ENCODE measurements at regions not wholly inside any gene's neighbourhood (a gene's known extent, or its start where the extent isn't known, plus 50 kb on each side); places are given as distances from the start of the nearest gene placed in this dataset.
"Not testable (repeated sequence)": the region's sequence is repeated elsewhere in the genome, so short reads cannot be mapped to it uniquely, and the experiment has no call there.

- no peak for DNase-seq (ENCODE audit: low read depth in 1 of 2, low spot score in 1 of 2)
- TF ChIP-seq JUND (IDR thresholded peaks at IDR 0.05; ENCODE audit: low read depth) = no peak
- in situ Hi-C loops (cut with HindIII; ENCODE audit: low pct_unique_long_range_greater_than_20kb, low sequenced_read_pairs) = no loop called here
Observed at GRCh38 chr6:137665342-137665934, 171.2 kb upstream of the OLIG3 start.

- TF ChIP-seq JUND (IDR thresholded peaks at IDR 0.05; ENCODE audit: low read depth) = no peak
- in situ Hi-C loops (cut with HindIII; ENCODE audit: low pct_unique_long_range_greater_than_20kb, low sequenced_read_pairs) = no loop called here
- no peak for DNase-seq (ENCODE audit: low read depth in 1 of 2, low spot score in 1 of 2)
Observed at GRCh38 chr6:137666202-137666774, 172.1 kb upstream of the OLIG3 start.

- in situ Hi-C loops (cut with HindIII; ENCODE audit: low pct_unique_long_range_greater_than_20kb, low sequenced_read_pairs) = no loop called here
- no peak for TF ChIP-seq JUND (IDR thresholded peaks at IDR 0.05; ENCODE audit: low read depth)
Observed at GRCh38 chr6:137673603-137674002, 179.4 kb upstream of the OLIG3 start.

GRCh38 chr6:137676888-137677287 is 182.7 kb upstream of the OLIG3 start:
- no peak for DNase-seq (ENCODE audit: low read depth in 1 of 2, low spot score in 1 of 2)
- in situ Hi-C loops (cut with HindIII; ENCODE audit: low pct_unique_long_range_greater_than_20kb, low sequenced_read_pairs) = no loop called here
- no peak for TF ChIP-seq JUND (IDR thresholded peaks at IDR 0.05; ENCODE audit: low read depth)

More at GRCh38 chr6:137673603-137674002, 179.4 kb upstream of the OLIG3 start:
- no peak for DNase-seq (ENCODE audit: low read depth in 1 of 2, low spot score in 1 of 2)

GRCh38 chr6:137677709-137678108 is 183.5 kb upstream of the OLIG3 start:
- in situ Hi-C loops (cut with HindIII; ENCODE audit: low pct_unique_long_range_greater_than_20kb, low sequenced_read_pairs) = no loop called here
- no peak for DNase-seq (ENCODE audit: low read depth in 1 of 2, low spot score in 1 of 2)

GRCh38 chr6:137678451-137678850 is 184.3 kb upstream of the OLIG3 start:
- in situ Hi-C loops (cut with HindIII; ENCODE audit: low pct_unique_long_range_greater_than_20kb, low sequenced_read_pairs) = no loop called here
- DNase-seq (ENCODE audit: low read depth in 1 of 2, low spot score in 1 of 2) = no peak
- TF ChIP-seq JUND (IDR thresholded peaks at IDR 0.05; ENCODE audit: low read depth) = no peak

More at GRCh38 chr6:137677709-137678108, 183.5 kb upstream of the OLIG3 start:
- TF ChIP-seq JUND (IDR thresholded peaks at IDR 0.05; ENCODE audit: low read depth) = no peak

- in situ Hi-C loops (cut with HindIII; ENCODE audit: low pct_unique_long_range_greater_than_20kb, low sequenced_read_pairs) = no loop called here
- no peak for DNase-seq (ENCODE audit: low read depth in 1 of 2, low spot score in 1 of 2)
Observed at GRCh38 chr6:137680705-137681346, 186.2 kb upstream of the TNFAIP3 start.

GRCh38 chr6:137681445-137682009 is 185.5 kb upstream of the TNFAIP3 start:
- DNase-seq (ENCODE audit: low read depth in 1 of 2, low spot score in 1 of 2) = no peak
- in situ Hi-C loops (cut with HindIII; ENCODE audit: low pct_unique_long_range_greater_than_20kb, low sequenced_read_pairs) = no loop called here
- TF ChIP-seq JUND (IDR thresholded peaks at IDR 0.05; ENCODE audit: low read depth) = no peak

More at GRCh38 chr6:137680705-137681346, 186.2 kb upstream of the TNFAIP3 start:
- no peak for TF ChIP-seq JUND (IDR thresholded peaks at IDR 0.05; ENCODE audit: low read depth)

- in situ Hi-C loops (cut with HindIII; ENCODE audit: low pct_unique_long_range_greater_than_20kb, low sequenced_read_pairs) = not testable (repeated sequence)
Observed at GRCh38 chr6:137682658-137683057, 184.4 kb upstream of the TNFAIP3 start.

GRCh38 chr6:137683916-137684315 is 183.1 kb upstream of the TNFAIP3 start:
- in situ Hi-C loops (cut with HindIII; ENCODE audit: low pct_unique_long_range_greater_than_20kb, low sequenced_read_pairs) = no loop called here
- DNase-seq (ENCODE audit: low read depth in 1 of 2, low spot score in 1 of 2) = no peak
- TF ChIP-seq JUND (IDR thresholded peaks at IDR 0.05; ENCODE audit: low read depth) = no peak

More at GRCh38 chr6:137682658-137683057, 184.4 kb upstream of the TNFAIP3 start:
- not testable (repeated sequence) for DNase-seq (ENCODE audit: low read depth in 1 of 2, low spot score in 1 of 2)

GRCh38 chr6:137685798-137686375 is 181.2 kb upstream of the TNFAIP3 start:
- in situ Hi-C loops (cut with HindIII; ENCODE audit: low pct_unique_long_range_greater_than_20kb, low sequenced_read_pairs) = no loop called here
- DNase-seq (ENCODE audit: low read depth in 1 of 2, low spot score in 1 of 2) = no peak
- no peak for TF ChIP-seq JUND (IDR thresholded peaks at IDR 0.05; ENCODE audit: low read depth)

- TF ChIP-seq JUND (IDR thresholded peaks at IDR 0.05; ENCODE audit: low read depth) = no peak
- in situ Hi-C loops (cut with HindIII; ENCODE audit: low pct_unique_long_range_greater_than_20kb, low sequenced_read_pairs) = no loop called here
- no peak for DNase-seq (ENCODE audit: low read depth in 1 of 2, low spot score in 1 of 2)
Observed at GRCh38 chr6:137687818-137688217, 179.2 kb upstream of the TNFAIP3 start.

Measured in T47D (cell line).